NCI-H1092 (cell line): ENCODE measurements at regions not wholly inside any gene's neighbourhood (a gene's known extent, or its start where the extent isn't known, plus 50 kb on each side); places are given as distances from the start of the nearest gene placed in this dataset.
"Not testable (repeated sequence)": the region's sequence is repeated elsewhere in the genome, so short reads cannot be mapped to it uniquely, and the experiment has no call there.

Experiments used
- DNase-seq: peaks from one replicate; lab custom pipeline; 2025; lab: John Stamatoyannopoulos, UW

GRCh38 chr5:51802551-51803184 is 419.4 kb downstream of the ISL1 start:
- no peak for DNase-seq

GRCh38 chr5:51806677-51807076 is 423.4 kb downstream of the ISL1 start:
- DNase-seq = no peak

GRCh38 chr5:51810592-51810991 is 427.3 kb downstream of the ISL1 start:
- DNase-seq = no peak

- no peak for DNase-seq
Observed at GRCh38 chr5:51811883-51812471, 428.7 kb downstream of the ISL1 start.

- not testable (repeated sequence) for DNase-seq
Observed at GRCh38 chr5:51814817-51815216, 431.6 kb downstream of the ISL1 start.

GRCh38 chr5:51816427-51816826 is 433.2 kb downstream of the ISL1 start:
- DNase-seq = no peak

- DNase-seq = no peak
Observed at GRCh38 chr5:51821697-51822096, 438.4 kb downstream of the ISL1 start.

GRCh38 chr5:51829230-51829629 is 446.0 kb downstream of the ISL1 start:
- DNase-seq = no peak

GRCh38 chr5:51829691-51830090 is 446.4 kb downstream of the ISL1 start:
- no peak for DNase-seq

GRCh38 chr5:51832934-51833470 is 449.8 kb downstream of the ISL1 start:
- DNase-seq = no peak

- no peak for DNase-seq
Observed at GRCh38 chr5:51838459-51838858, 455.2 kb downstream of the ISL1 start.

GRCh38 chr5:51843893-51844292 is 460.6 kb downstream of the ISL1 start:
- DNase-seq = no peak

- no peak for DNase-seq
Observed at GRCh38 chr5:51846015-51846414, 462.8 kb downstream of the ISL1 start.

GRCh38 chr5:51859624-51860023 is 476.4 kb downstream of the ISL1 start:
- DNase-seq = no peak

- no peak for DNase-seq
Observed at GRCh38 chr5:51860532-51861018, 477.3 kb downstream of the ISL1 start.

- DNase-seq = no peak
Observed at GRCh38 chr5:51872144-51872543, 488.9 kb downstream of the ISL1 start.

GRCh38 chr5:51881901-51882300 is 498.7 kb downstream of the ISL1 start:
- DNase-seq = no peak

- DNase-seq = no peak
Observed at GRCh38 chr5:51882647-51883046, 499.4 kb downstream of the ISL1 start.

- DNase-seq = no peak
Observed at GRCh38 chr5:51889703-51890102, 506.5 kb downstream of the ISL1 start.

GRCh38 chr5:51890435-51891116 is 507.3 kb downstream of the ISL1 start:
- DNase-seq = no peak

- no peak for DNase-seq
Observed at GRCh38 chr5:51892680-51893079, 509.4 kb downstream of the ISL1 start.

GRCh38 chr5:51895834-51896233 is 512.6 kb downstream of the ISL1 start:
- DNase-seq = no peak

- DNase-seq = no peak
Observed at GRCh38 chr5:51902512-51902911, 519.3 kb downstream of the ISL1 start.
